ENCODE measurements at regions not wholly inside any gene's neighbourhood (a gene's known extent, or its start where the extent isn't known, plus 50 kb on each side); places are given as distances from the start of the nearest gene placed in this dataset.

DNA sequence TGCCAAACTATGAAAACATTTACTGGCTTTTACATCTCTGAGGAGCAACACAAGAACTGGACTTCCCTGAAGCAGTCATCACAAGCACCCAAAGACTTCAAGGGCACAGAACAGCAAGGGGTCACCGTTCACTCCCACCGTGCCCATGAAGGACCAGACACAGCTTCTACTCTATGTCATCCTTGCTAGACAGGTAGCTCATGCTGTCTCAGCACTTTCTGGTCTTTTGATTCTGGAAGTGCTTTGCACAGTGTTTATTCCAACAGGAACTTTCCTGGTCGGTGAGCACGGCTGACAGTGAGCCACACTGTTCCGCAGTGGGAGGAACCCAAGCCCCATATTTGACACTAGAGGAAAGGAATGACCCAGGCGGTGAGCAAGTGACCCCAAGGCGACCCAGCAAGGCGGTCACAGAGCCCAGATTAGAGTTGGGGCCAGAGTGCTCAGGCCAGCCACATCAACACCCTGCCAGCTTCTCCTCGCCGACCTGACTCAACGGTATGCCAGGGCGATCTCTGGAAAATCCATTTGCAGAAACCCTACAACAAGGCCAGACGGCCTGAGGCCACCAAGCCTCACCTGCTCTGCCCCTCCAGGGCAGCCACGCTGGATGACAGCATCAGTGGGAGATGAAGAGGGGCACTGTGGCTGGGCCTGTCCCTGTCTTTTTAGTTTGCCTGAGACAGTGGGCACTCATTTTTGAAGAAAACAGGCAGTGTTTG is 318.6 kb downstream of the TCERG1L start:
- DNase-seq: no peak

DNA sequence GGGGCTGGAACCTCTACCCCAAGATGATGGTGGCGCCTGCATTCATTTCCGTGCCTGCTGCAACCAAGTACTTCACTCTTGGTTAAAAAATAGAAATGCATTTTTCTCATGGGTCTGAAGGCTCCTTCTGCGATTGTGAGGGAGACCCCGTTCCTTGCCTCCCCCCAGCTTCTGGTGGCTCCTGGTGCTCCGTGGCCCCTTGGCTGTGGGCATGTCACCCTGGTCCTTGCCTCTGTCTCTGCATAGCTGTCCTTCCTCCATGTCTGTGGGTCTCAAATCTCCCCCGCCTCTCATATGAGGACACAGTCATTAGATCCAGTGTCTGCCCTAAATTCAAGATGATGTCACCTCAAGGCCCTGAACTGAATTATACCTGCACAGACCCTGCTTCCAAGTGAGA is 317.9 kb downstream of the TCERG1L start:
- no peak for DNase-seq

DNA sequence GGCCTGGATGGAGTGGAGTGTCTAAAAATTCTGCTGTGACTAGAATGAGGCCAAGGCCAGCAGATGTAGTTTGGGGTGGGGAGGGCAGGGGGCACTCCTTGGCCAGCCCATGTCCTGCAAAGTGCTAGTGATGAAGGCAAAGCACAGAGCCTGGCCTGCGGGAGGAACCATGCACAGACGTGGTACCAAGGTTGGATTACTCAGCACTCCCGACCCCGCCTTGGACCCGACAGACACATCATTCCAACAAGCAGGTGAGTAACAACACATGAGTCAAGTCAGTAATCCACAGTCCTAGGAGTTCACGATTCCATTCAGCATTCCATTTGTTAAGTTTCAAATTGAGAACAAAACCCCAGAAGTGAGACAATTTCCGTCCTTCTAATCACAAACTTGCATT is 317.3 kb downstream of the TCERG1L start:
- no peak for DNase-seq

DNA sequence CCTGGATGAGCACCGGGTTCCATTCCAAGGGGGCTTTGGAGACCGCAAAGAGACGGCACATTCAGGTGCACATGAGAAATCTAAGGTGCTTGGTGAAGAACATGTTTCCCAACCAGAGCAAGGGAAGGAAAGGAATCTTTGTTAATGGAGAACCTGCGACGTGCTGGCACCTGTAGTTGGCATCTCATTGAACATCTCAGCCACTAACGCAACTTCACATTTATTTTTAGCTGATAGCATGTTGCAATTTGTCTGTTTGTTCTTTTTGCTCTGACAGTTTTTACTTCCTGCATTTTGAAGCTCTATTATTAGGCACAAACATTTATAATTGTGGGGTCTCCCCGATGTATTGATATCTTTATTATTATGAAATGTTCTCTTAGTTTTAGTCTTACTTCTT is 316.7 kb downstream of the TCERG1L start:
- no peak for DNase-seq

DNA sequence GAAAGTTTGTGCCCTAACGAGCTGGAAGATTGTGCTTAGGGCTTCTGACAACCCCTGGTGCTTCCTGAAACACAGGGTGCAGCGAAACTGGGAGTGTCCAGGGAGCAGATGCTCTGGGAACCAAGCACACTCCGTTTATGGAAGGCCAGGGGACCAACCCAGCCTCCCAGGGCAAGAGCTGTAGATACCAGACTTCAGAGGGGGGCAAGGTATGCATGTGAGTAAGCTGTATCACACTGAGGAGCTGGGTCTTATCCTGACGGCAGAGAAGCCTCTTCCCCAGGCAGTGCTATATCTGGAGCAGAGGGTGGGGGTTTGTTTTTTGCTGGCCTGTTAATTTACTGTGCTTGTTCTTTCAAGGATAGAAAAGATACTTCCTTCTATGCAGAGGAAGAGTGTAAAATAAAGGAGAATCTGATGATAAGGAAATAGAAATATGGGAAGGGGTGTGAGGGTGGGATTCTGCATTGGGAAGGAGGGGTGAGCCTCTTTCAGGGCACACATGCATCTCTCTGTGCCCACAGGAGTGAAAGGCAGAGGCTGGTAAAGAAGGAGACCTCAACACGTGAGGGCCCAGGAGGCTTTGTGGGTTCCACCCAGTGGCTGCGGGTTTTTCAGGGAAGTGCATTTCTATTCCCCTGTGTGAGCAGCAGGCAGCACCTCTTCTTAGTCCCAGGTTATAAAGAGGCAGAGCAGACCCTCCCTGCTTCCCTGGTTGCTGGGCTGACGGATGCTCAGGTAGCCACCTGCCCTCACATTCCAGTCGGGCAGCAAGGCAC is 314.1 kb downstream of the TCERG1L start:
- DNase-seq: no peak

DNA sequence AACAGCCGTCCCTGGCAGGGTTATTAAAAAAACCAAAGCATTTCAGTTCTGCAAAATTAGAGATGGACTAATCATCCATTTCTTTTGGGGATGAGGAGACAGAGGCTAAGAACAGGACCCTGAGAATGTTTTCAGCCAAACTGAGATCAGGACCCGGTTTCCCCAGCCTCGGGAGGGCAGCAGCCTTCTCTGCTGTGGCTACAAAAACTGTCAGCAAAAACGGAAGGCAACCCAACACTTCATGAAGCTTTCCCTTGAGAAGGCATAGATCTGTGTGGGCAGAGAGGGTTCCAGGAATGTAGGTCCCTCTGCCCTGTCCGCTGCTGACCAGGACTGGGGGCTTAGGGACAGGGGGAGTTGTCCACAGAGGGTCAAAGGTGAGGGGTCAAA is 313.5 kb downstream of the TCERG1L start:
- no peak for DNase-seq

DNA sequence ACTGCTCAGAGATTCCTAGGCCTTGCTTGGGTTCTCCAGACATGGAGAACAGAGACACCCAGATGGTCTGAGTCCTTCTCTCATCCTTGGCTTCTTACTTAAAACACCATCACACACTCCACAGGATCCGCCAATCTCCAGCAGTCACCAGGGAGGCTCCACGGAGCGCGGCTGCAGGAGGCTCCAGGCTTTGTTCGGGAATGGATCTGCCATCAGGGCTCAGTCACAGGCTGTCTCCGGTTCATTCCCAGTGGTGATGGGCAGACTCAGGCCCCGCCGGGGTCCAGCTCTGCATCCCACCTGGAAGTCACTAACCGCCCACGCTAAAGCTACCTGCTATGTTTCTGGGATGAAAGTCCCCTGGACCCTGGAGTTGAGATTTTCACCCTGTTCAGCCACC is 312.9 kb downstream of the TCERG1L start:
- no peak for DNase-seq

DNA sequence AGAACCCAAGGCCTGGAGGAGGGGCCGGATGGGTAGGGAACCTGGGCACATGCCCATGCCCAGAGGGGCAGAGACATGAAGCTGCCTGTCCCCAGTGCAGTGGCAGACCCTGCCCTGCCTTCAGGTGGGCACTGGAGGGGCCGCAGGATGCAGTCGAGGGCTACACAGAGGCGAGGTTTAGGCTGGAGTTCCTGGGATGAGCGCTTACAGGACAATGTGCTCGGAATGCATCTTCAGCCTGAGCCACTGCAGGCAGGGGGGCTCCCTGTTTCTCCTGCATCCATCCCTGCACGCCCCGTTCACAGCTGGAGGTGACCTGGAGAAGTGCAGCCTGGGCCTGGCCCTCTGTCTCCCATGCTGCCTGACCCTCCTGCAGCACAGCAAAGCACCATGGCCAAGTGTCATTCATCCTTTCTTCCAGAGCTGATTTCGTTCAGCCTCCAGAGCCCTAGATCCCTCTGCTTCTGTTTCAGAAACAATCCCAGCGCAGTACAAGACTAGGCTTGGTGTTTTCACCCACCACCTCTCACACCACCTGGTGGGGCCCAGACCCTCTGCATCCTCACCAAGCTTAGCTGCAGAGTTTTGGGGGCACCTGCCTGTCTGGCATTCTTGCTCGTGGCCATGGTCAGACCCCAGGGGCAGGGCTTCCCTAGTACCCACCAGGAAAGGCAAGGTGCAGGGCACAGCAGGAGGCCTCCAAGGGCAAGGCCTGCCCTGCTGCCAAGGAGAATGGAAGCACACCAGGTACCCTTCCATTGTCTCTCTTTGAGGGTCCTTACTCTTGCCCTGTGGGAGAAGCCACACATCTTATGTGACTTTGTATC is 311.9 kb downstream of the TCERG1L start:
- no peak for DNase-seq

DNA sequence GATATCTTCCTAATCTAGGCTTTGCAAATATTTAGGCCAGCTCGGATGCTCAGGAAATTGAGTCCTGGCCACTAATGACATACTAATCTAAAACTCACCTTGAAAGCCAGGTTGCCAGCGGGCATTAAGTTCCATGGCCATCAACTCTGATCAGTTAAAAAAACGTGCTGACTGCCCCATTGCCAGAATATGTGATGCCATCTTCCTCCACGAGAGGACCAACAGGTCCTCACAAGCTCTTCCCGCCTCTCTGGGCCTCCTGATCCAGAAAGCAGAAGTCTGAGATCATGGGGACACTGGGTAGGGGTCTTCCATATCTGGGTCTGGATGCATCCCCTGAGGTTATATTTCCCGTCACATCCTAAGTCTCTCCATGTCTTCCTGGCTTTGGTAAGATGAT is 311.3 kb downstream of the TCERG1L start:
- DNase-seq: no peak

DNA sequence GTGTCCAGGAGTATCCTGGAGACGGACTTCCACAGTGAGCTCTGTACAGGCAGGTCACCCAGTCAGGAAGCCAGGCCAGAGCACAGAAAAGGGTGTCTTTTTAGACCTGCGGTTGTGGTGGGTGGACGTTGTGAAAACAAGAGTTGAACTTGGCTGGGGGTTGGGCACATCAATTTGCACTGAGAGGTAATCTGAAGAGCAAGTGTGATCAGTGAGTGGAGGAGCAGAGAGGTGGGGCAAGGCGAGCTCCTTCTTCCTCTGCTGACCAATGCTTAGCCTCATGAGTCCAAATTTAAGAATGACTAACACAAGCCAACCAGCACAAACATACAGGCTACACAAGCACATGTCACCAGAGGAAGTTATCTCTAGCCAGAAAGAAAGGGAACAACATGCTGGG is 310.8 kb downstream of the TCERG1L start:
- DNase-seq: no peak

DNA sequence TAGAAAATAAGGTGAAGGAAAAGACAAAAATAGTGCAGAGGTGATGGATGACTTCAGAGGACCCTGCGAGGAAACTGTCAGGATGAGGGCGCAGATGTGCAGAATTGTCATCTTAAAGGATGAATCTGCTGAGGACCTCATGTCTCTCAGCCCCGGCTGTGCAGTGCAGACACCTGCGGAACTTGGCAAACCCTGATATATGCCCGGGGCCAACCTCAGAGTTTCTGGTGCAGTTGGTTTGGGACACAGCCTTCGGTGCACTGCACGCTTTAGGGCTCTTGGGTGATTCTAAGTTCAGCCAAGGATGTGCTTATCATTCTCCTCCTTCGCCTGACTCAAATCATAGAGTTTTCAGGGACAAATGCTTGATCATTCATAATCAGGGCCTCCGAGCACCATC is 310.1 kb downstream of the TCERG1L start:
- no peak for DNase-seq

DNA sequence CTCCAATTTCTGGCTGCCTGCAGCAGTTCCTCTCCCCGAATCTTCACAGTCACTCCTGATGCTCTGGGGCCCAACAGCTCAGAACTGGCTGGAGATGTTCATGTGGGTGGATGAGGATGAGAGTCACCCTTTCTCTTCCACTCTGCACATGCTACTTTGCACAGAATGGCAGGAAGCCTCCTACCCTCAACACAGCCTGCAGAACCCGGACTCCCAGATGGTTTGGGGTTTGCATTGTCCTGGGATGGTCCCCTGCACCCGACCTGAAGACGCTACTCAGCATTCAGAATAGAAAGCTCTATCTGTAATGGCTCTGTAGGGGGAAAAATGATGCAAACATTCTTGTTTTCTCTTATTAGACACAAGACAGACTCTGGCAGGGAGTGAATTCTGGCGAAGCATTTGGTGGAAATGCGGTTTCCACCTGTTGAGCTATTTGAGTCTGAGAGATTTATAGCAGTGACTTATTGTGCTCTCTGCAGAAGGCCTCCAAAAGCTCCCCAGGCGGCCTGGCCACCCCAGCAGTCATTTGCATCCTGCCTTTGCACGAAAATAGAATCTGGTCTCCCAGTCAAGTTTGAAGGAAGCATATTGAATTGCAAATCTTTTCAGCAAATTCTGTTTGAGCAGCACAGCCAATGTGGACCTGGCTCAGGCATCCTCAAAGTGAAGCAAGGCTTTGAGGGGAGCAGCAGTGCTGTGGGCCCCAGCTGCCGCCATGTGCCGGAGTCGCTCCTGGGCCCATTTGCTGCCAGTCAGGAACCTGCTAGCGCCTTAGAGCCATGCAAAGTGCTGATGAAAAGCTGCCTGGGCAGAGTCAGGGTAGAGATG is 309.3 kb downstream of the TCERG1L start:
- DNase-seq: peak; percentile 14 to 21

DNA sequence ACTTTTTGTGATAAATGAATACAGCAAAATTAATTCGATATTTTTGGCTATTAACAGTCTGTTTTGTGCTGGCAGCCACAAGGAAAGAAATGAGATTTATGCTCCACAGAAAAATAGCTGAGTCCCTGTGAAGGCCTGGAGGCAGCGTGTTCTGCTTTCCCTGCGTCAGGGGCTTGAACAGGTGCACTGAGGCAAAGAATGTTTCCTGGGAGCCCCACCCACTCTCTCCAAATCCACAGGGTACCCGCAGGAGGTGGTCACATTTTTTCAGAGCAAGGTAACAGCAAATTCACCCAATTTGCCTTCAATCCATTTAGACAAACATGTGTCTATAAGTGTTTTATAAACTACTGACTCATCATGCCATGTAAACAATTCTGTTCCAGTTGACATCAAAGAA is 308.1 kb downstream of the TCERG1L start:
- DNase-seq: no peak

DNA sequence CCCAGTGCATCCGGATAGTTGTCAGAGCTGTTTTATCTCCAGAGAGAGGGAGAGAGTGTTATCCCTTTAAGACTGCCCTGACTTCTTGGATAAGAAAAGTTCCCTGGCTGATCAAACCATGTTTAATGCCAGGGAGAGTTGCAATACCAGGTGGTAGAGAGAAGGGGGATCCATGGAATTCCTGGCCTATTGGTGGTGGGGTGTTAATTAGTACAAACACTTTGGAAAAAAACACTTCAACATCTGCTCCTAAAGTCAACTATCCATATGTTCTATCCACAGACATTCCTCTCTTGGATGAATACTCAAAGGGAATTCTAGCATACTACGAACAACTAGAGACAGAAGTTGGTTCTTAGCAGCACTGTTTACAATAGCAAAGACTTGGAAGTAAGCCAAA is 307.2 kb downstream of the TCERG1L start:
- no peak for DNase-seq

DNA sequence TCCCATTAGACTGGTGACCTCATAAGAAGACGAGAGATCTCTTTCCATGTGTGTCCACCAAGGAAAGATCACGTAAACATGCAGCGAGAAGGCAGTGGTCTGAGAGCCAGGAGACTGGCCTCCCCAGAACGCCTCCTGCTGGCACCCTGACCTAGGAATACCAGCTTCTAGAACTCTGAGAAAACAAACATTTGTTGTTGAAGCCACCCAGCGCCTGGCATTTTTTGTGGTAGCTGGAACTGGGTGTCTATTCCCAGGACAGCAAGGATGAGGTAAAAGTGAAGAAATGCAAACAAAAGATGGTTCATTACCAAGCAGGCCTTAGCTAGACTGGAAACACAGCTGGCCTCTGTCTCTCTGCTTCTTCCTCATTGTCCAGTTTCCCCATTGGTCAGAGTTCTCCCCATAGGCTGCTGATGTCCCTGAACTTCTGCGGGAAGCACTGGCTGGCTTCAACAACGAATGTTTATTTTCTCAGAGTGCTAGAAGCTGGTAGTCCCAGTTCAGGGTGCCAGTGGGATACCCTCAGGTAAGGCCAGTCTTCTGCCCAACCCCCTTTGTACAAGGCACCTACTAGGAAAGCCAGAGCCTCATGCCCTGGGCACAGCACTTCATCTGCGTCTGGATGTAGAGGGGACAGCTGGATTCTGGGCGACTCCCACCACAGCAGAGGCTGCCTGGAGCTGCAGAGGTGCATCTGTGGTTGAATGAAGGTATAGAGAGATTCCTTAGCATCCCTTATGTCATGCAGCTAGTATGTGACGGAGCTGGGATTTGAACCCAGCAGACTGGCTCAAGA is 304.9 kb downstream of the TCERG1L start:
- DNase-seq: no peak

DNA sequence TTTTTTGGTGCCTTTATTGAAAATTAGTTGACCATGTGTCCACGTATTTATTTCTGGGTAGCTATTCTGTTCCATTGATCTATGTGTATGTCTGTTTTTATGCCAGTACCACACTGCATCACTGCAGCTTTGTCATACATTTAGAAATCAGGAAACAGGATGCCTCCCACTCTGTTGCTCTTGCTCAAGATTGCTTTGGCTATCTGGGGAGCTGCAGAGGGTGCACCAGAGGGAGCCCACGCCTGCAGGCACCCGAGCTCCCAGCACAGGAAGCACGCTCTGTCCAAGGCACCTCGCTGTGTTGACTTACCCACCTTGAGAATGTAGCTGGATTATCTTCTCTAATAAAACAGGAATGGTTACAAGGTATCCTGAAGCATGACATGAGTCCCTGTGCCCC is 301.7 kb downstream of the TCERG1L start:
- DNase-seq: no peak

DNA sequence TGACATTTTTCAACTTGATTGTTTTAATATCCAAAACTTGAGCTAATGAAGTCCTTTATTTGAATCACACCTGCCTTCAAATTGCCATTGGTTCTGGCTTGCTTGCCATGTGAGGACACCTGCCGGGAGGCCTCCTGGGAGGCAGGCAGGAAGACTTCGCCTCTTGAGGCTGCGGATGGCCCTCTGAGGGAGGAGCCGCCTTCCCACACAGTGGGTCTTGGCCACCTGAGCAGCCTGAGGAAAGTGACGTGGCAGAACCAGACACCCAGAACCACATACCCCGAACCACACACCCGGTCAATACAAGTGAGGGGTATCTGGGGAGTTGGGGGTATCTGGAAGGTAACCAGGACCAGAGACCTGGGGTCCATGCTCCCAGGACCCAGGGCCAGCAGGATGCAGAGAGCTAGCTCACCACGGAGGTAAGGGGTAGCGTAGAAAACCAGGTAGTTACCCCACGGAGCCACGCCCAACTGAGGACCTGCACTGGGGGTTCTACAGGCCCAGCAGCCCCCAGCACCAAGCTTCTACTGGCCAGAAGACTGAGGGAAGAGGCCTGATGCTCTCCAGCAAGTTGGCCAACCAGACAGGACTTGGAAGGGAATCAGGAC is 300.5 kb downstream of the TCERG1L start:
- no peak for DNase-seq

DNA sequence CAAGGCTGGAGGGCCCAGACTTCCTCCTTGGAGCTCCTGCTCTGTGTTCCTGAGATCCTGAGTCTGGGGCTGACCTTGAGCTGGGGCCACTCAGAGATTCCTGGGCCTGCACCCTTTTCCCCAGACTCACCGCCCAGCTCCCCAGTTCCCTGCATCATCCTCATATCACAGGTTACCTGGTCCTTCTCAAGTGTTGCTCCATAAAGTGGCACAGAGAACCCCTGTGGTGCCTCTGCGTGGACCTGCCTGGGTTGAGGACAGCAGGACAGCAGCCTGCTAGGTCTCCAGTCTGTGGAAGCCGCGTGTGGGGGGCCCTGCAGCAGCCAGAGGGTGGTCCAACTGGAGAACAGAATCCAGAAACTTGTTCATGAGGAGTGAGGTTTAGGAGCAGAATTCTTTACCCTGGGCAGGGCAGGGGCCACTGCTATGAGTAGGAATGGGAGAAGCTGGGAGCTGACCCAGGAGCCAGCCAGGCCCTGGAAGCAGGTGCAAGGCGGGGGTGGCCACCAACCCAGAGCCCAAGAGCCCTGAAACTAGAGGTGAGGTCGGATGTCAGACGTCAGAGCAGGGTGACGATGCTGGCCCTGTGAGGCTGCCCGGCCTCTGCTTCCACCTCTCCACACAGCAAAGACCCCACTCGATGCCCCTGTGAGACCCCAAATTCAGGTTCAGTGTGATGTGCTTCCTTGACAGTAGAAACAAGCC is 299.4 kb downstream of the TCERG1L start:
- DNase-seq: no peak

DNA sequence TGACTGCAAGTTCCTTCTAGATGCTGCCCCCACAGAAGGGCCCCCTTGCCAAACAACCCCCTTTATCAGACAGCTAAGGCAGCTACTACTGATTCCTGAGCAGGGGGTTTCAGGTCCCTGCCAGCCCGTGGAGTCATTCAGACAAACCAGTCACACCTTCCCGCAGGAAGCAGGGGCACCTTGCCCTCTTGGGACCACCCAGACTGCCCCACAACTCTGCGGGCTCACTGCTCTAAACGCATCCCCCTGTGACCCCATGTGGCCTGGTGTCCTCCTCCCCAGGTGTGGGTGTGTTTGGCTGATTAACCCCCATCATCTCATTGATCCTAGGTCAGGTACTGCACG is 298.9 kb downstream of the TCERG1L start:
- no peak for DNase-seq

DNA sequence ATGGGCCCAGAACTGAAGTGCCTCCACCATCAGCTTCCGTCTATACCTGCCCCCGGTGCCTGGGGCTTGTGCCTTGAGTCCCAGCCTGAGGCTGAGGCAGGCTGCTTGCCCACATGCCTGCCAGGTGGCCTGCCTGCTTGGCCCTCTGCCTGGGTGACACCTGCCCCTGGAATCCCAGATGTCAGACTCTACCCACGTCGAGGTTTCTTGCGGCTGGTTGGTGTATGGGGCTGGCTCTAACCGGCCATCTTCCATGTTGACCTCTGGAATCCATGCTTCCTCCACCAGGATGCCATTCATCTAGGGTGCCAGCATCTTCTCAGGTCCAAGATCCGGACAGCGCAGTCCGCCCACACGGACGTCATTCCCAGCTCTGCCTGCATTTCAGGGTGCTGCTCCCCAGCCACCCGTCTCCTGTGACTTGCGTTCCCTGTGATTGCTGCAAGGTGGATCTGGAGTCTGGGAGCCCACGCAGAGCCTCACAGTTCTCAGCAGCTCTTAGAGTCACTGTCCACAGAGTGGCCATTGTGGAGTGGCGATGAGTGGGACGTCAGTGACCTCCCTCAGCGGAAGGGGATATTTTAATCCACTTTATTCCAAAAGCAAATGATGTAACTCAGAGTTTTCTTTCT is 298.1 kb downstream of the TCERG1L start:
- DNase-seq: no peak

Measured in hippocampal formation (tissue), 2 donors.